Kidney epithelial cell (primary cell): ENCODE measurements at regions not wholly inside any gene's neighbourhood (a gene's known extent, or its start where the extent isn't known, plus 50 kb on each side); places are given as distances from the start of the nearest gene placed in this dataset.
A peak's percentile ranks its signal among the peaks of the same experiment; 100 is the strongest.
"Not testable (repeated sequence)": the region's sequence is repeated elsewhere in the genome, so short reads cannot be mapped to it uniquely, and the experiment has no call there.

Experiments
- DNase-seq: peaks from one replicate; pipeline ENCODE4 v3.0.0-alpha.2; 2010; ENCODE audit warnings: low read depth
- H3K27me3 ChIP-seq: 2 replicates; pipeline ENCODE4 v1.6.0; 2011; ENCODE audit warnings: low read length; ENCODE audit not compliant: control insufficient read depth, insufficient read depth
- H3K36me3 ChIP-seq: 2 replicates; pipeline ENCODE4 v1.5.1; 2011; ENCODE audit warnings: low read length; ENCODE audit not compliant: control insufficient read depth, insufficient read depth
- H3K4me3 ChIP-seq: 2 replicates; pipeline ENCODE4 v1.5.1; 2011; ENCODE audit warnings: low read depth, mild to moderate bottlenecking, control low read depth, low read length
- TF ChIP-seq, protein P1 (sequence below): IDR thresholded peaks from 2 replicates; pipeline ENCODE4 v1.5.1; 2011; ENCODE audit warnings: mild to moderate bottlenecking, moderate library complexity, low read length, control low read depth, inconsistent platforms; ENCODE audit not compliant: insufficient read depth, poor library complexity, severe bottlenecking

DNA sequence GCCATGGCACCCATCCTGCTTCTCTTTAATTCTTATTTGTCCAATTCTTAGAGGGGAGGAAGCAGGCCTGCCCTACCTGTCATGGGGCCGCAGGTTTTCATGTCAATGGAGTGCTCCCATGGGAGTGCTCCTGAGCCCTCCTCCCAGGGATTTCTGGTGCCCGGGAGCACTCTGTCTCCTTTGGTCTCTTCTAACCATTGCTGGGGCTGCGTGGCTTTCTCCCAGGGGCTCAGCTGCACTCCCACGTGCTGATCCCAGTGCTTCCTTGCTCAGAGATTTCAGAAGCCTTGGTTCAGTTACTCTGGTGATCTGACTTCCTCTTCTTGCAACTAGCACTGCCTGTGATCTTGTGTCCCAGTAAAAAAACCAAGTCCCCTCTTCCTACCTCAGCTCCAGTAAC is 68.0 kb upstream of the ARL8B start:
- TF ChIP-seq, protein P1, sequence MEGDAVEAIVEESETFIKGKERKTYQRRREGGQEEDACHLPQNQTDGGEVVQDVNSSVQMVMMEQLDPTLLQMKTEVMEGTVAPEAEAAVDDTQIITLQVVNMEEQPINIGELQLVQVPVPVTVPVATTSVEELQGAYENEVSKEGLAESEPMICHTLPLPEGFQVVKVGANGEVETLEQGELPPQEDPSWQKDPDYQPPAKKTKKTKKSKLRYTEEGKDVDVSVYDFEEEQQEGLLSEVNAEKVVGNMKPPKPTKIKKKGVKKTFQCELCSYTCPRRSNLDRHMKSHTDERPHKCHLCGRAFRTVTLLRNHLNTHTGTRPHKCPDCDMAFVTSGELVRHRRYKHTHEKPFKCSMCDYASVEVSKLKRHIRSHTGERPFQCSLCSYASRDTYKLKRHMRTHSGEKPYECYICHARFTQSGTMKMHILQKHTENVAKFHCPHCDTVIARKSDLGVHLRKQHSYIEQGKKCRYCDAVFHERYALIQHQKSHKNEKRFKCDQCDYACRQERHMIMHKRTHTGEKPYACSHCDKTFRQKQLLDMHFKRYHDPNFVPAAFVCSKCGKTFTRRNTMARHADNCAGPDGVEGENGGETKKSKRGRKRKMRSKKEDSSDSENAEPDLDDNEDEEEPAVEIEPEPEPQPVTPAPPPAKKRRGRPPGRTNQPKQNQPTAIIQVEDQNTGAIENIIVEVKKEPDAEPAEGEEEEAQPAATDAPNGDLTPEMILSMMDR = no peak
- no peak overlapping the region for H3K4me3 ChIP-seq
- no peaks in the 10 kb centered on the region for H3K27me3 ChIP-seq
- H3K36me3 ChIP-seq = no peaks in the 10 kb centered on the region
- DNase-seq = no peak

DNA sequence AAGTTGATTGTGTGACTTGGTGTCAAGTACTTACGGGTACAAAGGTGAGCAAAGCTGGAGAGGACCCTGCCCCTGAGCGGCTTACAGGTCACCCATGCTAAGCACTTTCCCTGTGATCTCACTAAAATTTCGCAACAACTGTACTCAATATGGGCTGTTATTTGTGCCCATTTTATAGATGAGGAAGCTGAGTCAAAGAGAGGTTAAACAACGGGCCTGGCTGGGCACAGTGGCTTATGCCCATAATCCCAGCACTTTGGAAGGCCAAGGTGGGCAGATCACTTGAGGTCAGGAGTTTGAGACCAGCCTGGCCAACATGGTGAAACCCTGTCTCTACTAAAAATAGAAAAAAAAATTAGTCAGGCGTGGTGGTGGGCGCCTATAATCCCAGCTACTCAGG is 67.5 kb upstream of the ARL8B start:
- not testable (repeated sequence) for DNase-seq, H3K36me3 ChIP-seq, H3K27me3 ChIP-seq, H3K4me3 ChIP-seq

DNA sequence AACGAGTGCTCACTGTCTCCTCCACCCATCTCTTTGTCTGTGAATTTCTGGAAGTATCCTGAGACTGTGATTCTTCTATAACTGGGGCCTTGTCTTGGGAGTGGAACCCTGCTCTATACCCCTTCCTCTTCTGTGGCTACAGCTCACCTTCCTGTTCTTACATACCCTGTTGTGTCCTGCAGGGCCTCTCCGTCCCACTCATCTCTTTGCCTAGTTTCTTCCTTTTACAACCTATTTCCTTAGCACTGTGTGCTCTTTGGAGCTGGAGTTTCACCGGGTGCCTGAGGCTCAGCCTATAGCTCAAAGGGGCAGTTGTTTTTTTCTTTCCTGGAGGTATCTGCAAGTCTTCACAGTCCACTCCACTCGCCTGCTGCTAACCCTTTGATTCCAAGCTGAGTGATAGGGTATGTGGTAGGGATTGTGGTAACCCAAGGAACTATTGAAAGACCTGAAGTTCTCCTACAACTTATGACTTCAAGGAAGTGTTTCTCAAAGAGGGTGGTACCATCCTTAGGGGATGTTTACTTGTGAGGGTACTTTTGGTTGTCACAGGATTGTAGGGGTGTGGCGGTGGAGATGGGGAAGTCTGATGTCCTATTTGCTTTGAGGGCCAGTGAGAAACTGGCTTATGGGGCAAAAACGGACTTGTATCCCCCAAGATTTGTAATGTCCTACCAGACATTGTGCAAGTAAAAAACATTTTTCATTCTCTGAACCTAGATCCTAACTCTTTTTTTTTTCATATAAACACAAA is 66.6 kb upstream of the ARL8B start:
- H3K4me3 ChIP-seq = no peak overlapping the region
- no peaks in the 10 kb centered on the region for H3K36me3 ChIP-seq
- H3K27me3 ChIP-seq = no peaks in the 10 kb centered on the region
- no peak for DNase-seq
- TF ChIP-seq, protein P1 = no peak

DNA sequence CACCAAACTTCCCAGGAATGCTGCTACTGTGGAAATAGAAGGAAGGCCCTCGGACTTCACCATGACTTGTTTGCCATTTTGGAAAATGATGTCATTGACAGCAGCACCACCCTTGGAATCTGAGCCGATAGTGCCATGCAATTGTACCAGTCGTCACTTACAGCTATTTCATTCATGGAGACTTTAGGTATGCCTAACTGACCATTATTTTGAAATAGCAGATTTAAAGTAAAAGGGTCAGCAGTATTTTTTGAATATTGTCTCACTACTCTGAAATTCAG is 66.0 kb upstream of the ARL8B start:
- H3K4me3 ChIP-seq = no peak overlapping the region
- no peak for DNase-seq
- no peaks in the 10 kb centered on the region for H3K36me3 ChIP-seq
- TF ChIP-seq, protein P1 = no peak
- H3K27me3 ChIP-seq = no peaks in the 10 kb centered on the region

DNA sequence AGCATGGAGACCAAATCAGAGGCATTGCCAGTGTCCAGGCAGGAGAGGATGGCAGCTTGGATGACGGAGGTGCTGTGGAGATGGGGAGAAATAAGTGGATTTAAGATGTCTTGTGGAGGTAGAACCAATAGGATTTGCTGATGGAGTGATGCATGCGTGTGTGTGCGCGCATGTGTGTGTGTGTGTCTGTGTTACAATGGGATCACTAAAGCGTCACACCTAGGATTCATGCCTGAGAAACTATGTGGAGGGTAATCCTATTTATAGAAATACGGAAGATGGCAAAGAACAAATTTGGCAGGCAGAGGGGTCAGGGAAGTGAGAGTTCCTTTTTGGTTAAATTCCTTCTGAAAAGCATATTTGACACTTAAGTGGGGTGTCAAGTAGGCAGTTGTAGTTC is 64.8 kb upstream of the ARL8B start:
- DNase-seq = no peak
- TF ChIP-seq, protein P1 = no peak
- Histone ChIP-seq H3K27me3 (no peaks in the 10 kb centered on the region), H3K36me3 (no peaks in the 10 kb centered on the region), H3K4me3 (no peak overlapping the region)

DNA sequence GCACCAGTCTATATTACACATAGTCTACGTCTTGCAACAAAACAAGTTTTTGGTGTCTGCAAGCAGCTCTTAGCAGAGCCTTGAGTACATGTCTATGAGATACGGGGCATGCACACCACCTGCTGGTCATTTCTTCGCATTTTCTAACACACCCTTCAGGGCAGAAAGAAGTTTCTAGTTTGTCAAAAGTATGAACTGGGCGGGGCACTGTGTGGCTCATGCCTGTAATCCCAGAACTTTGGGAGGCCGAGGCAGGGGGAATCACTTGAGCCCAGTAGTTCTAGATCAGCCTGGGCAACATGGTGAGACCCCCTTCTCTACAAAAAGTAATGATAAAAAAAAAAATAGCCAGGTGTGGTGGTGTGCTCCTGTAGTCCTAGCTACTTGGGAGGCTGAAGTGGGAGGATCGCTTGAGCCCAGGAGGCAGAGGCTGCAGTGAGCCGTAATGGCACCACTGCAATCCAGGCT is 64.2 kb upstream of the ARL8B start:
- no peak overlapping the region for H3K4me3 ChIP-seq
- H3K27me3 ChIP-seq = no peaks in the 10 kb centered on the region
- H3K36me3 ChIP-seq = no peaks in the 10 kb centered on the region
- DNase-seq = peak; percentile 63
- TF ChIP-seq, protein P1 = peak; percentile 68
